RWPE2 (cell line): ENCODE measurements at regions not wholly inside any gene's neighbourhood (a gene's known extent, or its start where the extent isn't known, plus 50 kb on each side); places are given as distances from the start of the nearest gene placed in this dataset.

Source experiments
- ATAC-seq: fragments of 200-7000 bp; cut with Tn5 transposase; 3 replicates; pipeline ENCODE4 v1.9.1; 2021; ENCODE audit warnings: low read depth
- DNase-seq: peaks from one replicate; pipeline ENCODE4 v3.0.0-alpha.2; 2020; ENCODE audit warnings: low spot score
- H3K27ac ChIP-seq: fragments of 450-650 bp; 2 replicates; pipeline ENCODE4 v1.5.1; 2017; ENCODE audit warnings: mild to moderate bottlenecking; ENCODE audit not compliant: poor library complexity, severe bottlenecking
- H3K27me3 ChIP-seq: fragments of 250-450 bp; sonication (Bioruptor Pico); 2 replicates; pipeline ENCODE4 v1.5.1; 2021; ENCODE audit warnings: mild to moderate bottlenecking, moderate library complexity; ENCODE audit not compliant: insufficient read depth, poor library complexity, severe bottlenecking
- H3K36me3 ChIP-seq: fragments of 250-450 bp; sonication (Bioruptor Pico); 2 replicates; pipeline ENCODE4 v1.5.1; 2020; ENCODE audit warnings: low read depth, mild to moderate bottlenecking, moderate library complexity
- H3K4me1 ChIP-seq: fragments of 250-450 bp; sonication (Bioruptor Pico); 2 replicates; pipeline ENCODE4 v1.5.1; 2021; ENCODE audit warnings: mild to moderate bottlenecking, moderate library complexity; ENCODE audit not compliant: insufficient read depth, poor library complexity, severe bottlenecking
- H3K4me3 ChIP-seq: fragments of 250-450 bp; sonication (Bioruptor Pico); 2 replicates; pipeline ENCODE4 v1.5.1; 2021; ENCODE audit warnings: mild to moderate bottlenecking, moderate library complexity; ENCODE audit not compliant: severe bottlenecking
- H3K9me3 ChIP-seq: fragments of 250-450 bp; sonication (Bioruptor Pico); 2 replicates; pipeline ENCODE4 v1.5.1; 2021; ENCODE audit warnings: mild to moderate bottlenecking, moderate library complexity; ENCODE audit not compliant: severe bottlenecking
- CTCF ChIP-seq: fragments of 450-650 bp; IDR thresholded peaks from one replicate; pipeline ENCODE4 v1.5.1; 2017; ENCODE audit warnings: mild to moderate bottlenecking, moderate library complexity; ENCODE audit not compliant: poor library complexity, severe bottlenecking

DNA sequence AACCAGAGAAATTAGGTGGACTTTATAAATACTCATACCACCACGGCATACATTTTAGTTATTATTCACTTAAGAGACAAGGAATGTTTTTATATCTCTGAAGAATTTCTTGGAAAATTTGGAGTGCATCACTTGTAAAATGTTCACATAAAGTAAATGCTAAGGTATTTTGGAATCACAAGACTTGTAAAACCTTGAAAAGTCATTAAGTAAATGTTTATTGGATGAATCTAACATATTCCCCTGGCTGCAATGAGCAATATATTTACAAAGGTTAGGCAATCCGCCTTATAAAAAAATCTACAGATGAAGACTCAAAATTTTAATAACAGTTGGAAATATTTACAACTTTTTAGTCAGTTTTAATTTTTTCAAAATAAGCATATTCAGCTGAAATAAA, 287.4 kb upstream of the ALG10 start:
- no peak for ATAC-seq

DNA sequence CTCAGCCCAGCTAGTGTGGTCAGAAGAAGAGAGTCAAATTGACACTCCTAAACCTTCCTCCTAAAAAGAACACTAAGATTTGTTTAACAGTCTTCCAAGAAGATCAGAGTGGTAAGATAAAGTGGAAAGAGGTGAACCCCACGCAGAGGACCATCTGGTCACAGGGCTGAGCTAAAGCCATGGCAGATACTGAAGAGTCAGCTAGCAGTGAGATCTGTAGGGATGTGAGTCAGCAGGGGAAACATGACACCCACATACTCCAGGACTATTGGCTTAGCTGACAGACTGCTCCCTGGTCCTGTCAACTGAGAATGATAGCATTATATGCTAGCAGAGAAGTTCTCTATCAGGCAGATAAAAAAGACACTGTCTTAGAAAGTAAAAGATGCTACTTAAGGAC, 269.4 kb upstream of the ALG10 start:
- peaks cover 4% of the 10 kb centered on the region for H3K27me3 ChIP-seq
- H3K4me3 ChIP-seq, result no peak overlapping the region
- no peak for TF ChIP-seq CTCF
- ATAC-seq, result peak; percentile 88
- H3K36me3 ChIP-seq, result no peaks in the 10 kb centered on the region
- H3K4me1 ChIP-seq, result no peaks in the 10 kb centered on the region
- no peak for DNase-seq
- no peaks in the 10 kb centered on the region for H3K9me3 ChIP-seq
- H3K27ac ChIP-seq, result no peak overlapping the region

More for the DNA sequence above, 287.4 kb upstream of the ALG10 start:
- no peak overlapping the region for H3K27ac ChIP-seq
- no peaks in the 10 kb centered on the region for H3K4me1 ChIP-seq
- no peak for TF ChIP-seq CTCF
- H3K4me3 ChIP-seq, result no peak overlapping the region
- no peaks in the 10 kb centered on the region for H3K9me3 ChIP-seq
- H3K27me3 ChIP-seq, result no peaks in the 10 kb centered on the region
- H3K36me3 ChIP-seq, result no peaks in the 10 kb centered on the region
- no peak for DNase-seq

GRCh38 chr12:33757701-33758100, 264.6 kb upstream of the ALG10 start:
- no peak for ATAC-seq
- Histone ChIP-seq H3K36me3 (no peaks in the 10 kb centered on the region), H3K4me3 (no peak overlapping the region), H3K27me3 (no peaks in the 10 kb centered on the region), H3K27ac (no peak overlapping the region), H3K9me3 (no peaks in the 10 kb centered on the region), H3K4me1 (no peaks in the 10 kb centered on the region)
- no peak for TF ChIP-seq CTCF
- no peak for DNase-seq

GRCh38 chr12:33759279-33759678, 263.0 kb upstream of the ALG10 start:
- ATAC-seq (no peak), DNase-seq (no peak)
- Histone ChIP-seq H3K36me3 (no peaks in the 10 kb centered on the region), H3K27ac (no peak overlapping the region), H3K4me1 (no peaks in the 10 kb centered on the region), H3K27me3 (no peaks in the 10 kb centered on the region), H3K4me3 (no peak overlapping the region), H3K9me3 (no peaks in the 10 kb centered on the region)
- TF ChIP-seq CTCF, result no peak

DNA sequence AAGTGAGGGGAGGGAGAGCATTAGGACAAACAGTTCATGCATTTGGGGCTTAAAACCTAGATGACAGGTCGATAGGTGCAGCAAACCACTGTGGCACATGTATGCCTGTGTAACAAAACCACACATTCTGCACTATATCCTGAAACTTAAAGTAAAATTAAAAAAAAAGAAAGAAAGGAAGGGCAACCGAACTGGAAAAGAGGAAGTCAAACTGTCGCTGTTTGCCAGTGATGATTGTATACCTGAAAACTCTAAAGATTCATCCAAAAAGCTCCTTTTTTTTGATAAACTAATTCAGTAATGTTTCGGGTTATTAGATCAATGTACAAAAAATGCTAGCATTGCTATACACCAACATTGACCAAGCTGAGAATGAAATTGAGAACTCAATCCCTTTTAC, 259.0 kb upstream of the ALG10 start:
- ATAC-seq (no peak), DNase-seq (no peak)
- H3K4me3 ChIP-seq, result no peak overlapping the region
- no peak overlapping the region for H3K27ac ChIP-seq
- H3K4me1 ChIP-seq, result no peaks in the 10 kb centered on the region
- H3K27me3 ChIP-seq, result no peaks in the 10 kb centered on the region
- no peaks in the 10 kb centered on the region for H3K36me3 ChIP-seq
- no peak for TF ChIP-seq CTCF
- no peaks in the 10 kb centered on the region for H3K9me3 ChIP-seq
